HG03457 (cell line): ENCODE measurements at regions not wholly inside any gene's neighbourhood (a gene's known extent, or its start where the extent isn't known, plus 50 kb on each side); places are given as distances from the start of the nearest gene placed in this dataset.
"Not testable (repeated sequence)": the region's sequence is repeated elsewhere in the genome, so short reads cannot be mapped to it uniquely, and the experiment has no call there.

ENCODE experiments used
- ATAC-seq: cut with Tn5 transposase; IDR thresholded peaks from one replicate; pipeline ENCODE4 v1.9.1; 2021; ENCODE audit warnings: moderate number of reproducible peaks; ENCODE audit not compliant: unreplicated experiment

- ATAC-seq: no peak
These were observed 589.8 kb downstream of the KCNH5 start for GRCh38 chr14:62455446-62455845.

- no peak for ATAC-seq
These were observed 582.3 kb downstream of the KCNH5 start for GRCh38 chr14:62462988-62463387.

DNA sequence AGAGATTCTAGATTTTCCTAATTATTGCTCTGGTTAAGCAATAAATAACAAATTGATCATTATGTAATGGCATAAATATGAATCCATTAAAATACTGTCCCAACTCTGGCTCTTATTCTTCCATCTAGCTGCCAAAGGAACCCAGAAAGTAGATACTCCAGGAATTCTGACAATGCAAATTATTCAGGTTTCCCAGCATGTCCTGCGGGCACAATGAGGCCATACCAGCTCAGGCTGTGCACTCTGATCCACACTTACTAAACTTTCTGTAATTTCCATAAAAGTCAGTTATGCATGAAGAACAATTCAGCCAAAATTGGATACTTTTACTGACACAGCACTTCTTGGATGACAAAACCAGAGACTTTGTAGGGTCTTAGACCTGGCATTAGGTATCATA is 576.3 kb downstream of the KCNH5 start:
- no peak for ATAC-seq

DNA sequence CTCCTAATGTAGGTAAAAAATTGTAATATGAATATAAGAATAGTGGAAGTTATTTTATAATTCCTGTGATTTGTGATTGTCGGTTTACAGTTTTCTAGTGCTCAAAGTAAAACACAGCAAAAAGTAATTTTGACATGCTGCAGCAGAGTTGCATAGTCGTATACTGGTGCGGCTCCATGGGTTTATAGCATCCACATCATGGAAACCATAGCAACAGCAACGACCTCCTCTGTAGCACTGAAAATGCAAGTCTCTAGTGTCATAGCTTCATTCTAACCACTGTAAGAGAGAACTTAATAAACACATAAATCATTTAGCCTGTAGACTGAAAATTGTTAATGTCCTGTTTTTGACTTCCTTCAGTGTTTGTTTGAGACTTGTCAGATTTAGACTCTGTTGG is 574.3 kb downstream of the KCNH5 start:
- ATAC-seq: no peak

GRCh38 chr14:62491146-62491545 is 554.1 kb downstream of the KCNH5 start:
- no peak for ATAC-seq

DNA sequence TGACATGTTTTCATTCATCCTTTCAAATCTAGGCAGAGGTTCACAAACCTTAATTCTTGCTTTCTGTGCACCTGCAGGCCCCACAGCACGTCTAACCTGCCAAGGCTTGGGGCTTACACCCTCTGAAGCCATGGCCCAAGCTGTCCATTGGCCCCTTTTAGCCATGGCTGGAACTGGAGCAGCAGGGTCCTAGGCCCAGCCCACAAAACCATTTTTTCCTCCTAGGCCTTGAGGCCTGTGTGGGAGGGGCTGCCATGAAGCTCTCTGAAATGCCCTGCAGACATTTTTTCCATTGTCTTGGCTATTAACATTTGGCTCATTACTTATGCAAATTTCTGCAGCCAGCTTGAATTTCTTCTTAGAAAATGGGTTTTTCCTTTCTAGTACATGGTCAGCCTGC is 547.5 kb downstream of the KCNH5 start:
- no peak for ATAC-seq

DNA sequence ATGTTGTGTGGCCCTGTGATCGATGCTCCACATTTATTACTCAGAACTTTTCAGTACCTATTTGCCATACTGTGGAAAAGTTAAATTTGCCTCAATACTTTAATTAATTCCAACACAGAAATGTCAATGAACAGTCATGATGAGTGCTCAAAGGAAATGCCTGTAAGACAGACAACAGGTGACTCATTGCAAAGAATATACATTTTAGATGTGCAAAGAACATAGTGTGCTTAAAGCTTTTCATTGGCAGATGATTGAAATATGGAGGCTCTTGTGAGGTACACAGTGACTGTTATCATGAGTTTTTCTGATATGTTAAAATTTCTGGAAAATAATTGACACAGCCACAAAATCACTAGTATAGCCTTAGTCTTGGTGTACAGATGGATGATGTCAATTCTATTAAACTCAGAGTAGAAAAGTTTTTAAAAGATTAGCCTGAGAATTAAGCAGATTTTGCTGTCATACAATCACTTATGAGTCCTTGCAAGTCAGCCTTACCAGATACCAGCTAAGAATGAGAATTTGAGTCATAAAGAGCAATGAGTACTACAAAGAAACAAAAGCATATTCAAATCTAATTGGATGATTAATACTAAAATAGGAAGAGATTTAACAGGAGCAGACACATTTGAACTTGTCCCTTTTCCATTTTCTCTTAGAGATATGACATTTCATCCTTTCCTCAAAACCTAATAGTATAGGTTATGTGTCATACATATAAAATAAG is 544.1 kb downstream of the KCNH5 start:
- ATAC-seq: no peak

GRCh38 chr14:62505045-62505444 is 540.2 kb downstream of the KCNH5 start:
- no peak for ATAC-seq

GRCh38 chr14:62521309-62521708 is 523.9 kb downstream of the KCNH5 start:
- ATAC-seq: not testable (repeated sequence)

GRCh38 chr14:62528296-62528695 is 517.0 kb downstream of the KCNH5 start:
- no peak for ATAC-seq

GRCh38 chr14:62532181-62532580 is 513.1 kb downstream of the KCNH5 start:
- no peak for ATAC-seq

DNA sequence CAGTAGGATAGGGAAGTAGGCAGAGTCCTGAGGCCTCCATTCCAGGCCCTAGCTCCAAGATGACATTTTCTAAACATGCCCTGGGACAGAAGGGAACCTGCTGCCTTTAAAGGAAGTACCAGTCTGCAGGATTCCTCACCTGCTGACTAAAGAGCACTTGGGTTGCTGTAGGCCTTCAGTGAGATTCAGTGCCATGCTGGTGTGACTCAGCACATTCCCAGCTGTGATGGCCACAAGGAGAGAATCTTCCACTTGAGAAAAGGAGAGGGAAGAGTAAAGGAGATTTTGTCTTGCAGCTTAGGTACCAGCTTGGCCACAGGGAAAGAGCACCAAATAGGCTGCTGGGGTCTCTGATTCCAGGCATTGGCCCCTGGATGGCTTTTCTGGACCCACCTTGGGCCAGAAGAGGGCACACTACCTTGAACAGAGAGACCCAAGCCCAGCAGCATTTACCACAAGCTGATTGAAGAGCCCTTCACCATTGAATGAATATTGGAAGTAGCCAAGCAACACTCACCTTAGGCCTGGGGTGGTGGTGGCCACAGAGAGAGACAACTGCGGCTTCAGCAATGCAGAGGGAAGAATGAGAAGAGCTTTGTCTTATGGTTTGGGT is 498.3 kb downstream of the KCNH5 start:
- ATAC-seq: no peak

DNA sequence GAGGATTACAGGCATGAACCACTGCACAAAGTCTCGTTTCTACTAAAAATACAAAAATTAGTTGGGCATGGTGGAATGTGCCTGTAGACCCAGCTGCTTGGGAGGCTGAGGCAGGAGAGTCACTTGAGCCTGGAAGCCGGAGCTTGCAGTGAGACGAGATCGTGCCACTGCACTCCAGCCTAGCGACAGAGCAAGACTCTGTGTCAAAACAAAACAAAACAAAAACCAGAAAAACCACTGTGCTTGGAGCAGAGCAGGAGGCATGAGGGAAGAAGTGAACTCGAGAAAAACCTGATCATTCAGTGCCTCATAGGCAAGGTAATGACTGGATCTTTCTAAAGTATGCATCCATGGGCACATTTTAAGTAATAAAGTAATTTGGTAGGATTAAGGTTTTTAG is 487.8 kb downstream of the KCNH5 start:
- ATAC-seq: no peak

DNA sequence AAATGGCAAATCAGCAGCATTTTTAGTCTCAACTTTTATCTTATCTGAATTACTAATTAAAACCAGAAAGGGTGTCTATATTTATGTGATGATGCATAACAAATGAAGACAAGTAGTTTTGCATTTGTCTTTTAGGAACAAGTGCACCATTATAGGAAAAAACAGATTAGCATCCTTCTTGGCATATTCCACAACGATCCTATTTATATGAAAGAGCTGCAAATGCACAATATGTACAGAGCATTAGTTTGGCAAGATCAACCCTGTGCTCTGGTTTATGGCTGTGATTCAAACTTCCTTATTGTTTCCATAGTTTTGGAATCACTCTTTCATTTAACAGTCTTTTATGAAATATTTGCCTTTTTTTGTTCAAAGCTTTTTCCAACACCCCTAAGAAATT is 486.8 kb downstream of the KCNH5 start:
- no peak for ATAC-seq

GRCh38 chr14:62585247-62585646 is 460.0 kb downstream of the KCNH5 start:
- ATAC-seq: no peak

GRCh38 chr14:62592877-62593276 is 452.4 kb downstream of the KCNH5 start:
- no peak for ATAC-seq

- no peak for ATAC-seq
These were observed 448.1 kb downstream of the KCNH5 start for GRCh38 chr14:62597143-62597542.

- no peak for ATAC-seq
These were observed 445.5 kb downstream of the KCNH5 start for GRCh38 chr14:62599616-62600385.

GRCh38 chr14:62602712-62603111 is 442.5 kb downstream of the KCNH5 start:
- no peak for ATAC-seq

DNA sequence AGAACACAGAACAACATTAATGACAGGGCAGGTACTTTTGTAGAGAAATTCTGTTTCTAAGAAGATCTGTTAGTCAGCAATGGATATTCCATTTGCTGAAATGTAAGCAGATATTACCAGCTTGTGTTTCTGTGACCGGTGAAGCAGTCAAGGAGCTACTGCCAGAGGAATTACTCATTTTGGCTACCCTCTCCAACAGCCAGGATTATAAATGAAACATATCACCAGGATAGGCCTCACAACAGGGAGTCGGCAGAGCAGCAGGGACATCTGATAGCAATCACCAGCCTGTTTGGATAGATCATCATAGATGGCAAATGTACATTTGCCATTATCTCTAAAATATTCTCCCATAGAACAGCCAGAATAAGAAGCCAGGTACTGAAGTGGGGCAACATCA is 440.7 kb downstream of the KCNH5 start:
- no peak for ATAC-seq

DNA sequence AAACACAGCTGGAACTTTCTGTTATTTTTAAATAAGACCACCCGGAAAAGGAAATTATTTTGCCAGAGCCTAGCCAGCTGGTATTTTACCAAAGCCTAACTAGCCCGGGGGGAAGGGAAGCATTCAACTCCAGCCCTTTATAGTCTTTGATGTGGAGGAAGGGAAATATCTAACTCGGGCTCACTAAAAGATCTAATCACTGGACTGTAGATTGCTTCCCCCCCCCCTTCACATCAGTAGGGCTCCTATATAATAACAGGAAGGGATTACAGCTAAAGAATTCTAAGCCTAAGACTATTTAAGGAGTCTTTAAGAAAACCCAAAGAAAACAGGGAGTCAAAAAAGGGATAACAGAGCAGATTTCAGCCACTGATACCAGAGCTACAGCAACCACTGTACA is 431.1 kb downstream of the KCNH5 start:
- no peak for ATAC-seq

GRCh38 chr14:62616668-62617067 is 428.6 kb downstream of the KCNH5 start:
- ATAC-seq: no peak
